HG03442 (cell line): ENCODE measurements at regions not wholly inside any gene's neighbourhood (a gene's known extent, or its start where the extent isn't known, plus 50 kb on each side); places are given as distances from the start of the nearest gene placed in this dataset.
"Not testable (repeated sequence)": the region's sequence is repeated elsewhere in the genome, so short reads cannot be mapped to it uniquely, and the experiment has no call there.

Source experiments
- ATAC-seq: cut with Tn5 transposase; IDR thresholded peaks from one replicate; pipeline ENCODE4 v1.9.1; 2021; ENCODE audit warnings: mild to moderate bottlenecking, moderate library complexity; ENCODE audit not compliant: unreplicated experiment

- ATAC-seq, result no peak
Measured at GRCh38 chr2:180618570-180618969, 361.8 kb upstream of the UBE2E3 start.

GRCh38 chr2:180614776-180615175, 365.6 kb upstream of the UBE2E3 start:
- ATAC-seq, result no peak

- no peak for ATAC-seq
Measured at GRCh38 chr2:180609626-180610340, 370.6 kb upstream of the UBE2E3 start.

GRCh38 chr2:180607514-180608049, 372.8 kb upstream of the UBE2E3 start:
- ATAC-seq, result no peak

GRCh38 chr2:180604077-180604476, 376.3 kb upstream of the UBE2E3 start:
- peak; percentile 76 for ATAC-seq

- ATAC-seq, result no peak
Measured at GRCh38 chr2:180601016-180601415, 379.4 kb upstream of the UBE2E3 start.

- ATAC-seq, result no peak
Measured at GRCh38 chr2:180599804-180600203, 380.6 kb upstream of the UBE2E3 start.

- ATAC-seq, result no peak
Measured at GRCh38 chr2:180597179-180597578, 383.2 kb upstream of the UBE2E3 start.

GRCh38 chr2:180596453-180596852, 384.0 kb upstream of the UBE2E3 start:
- ATAC-seq, result no peak

- ATAC-seq, result no peak
Measured at GRCh38 chr2:180591947-180592346, 388.5 kb upstream of the UBE2E3 start.

GRCh38 chr2:180591093-180591781, 389.2 kb upstream of the UBE2E3 start:
- ATAC-seq, result not testable (repeated sequence)

GRCh38 chr2:180583441-180584140, 396.8 kb upstream of the UBE2E3 start:
- no peak for ATAC-seq

GRCh38 chr2:180579388-180579787, 401.0 kb upstream of the UBE2E3 start:
- ATAC-seq, result no peak

GRCh38 chr2:180578441-180578840, 402.0 kb upstream of the UBE2E3 start:
- no peak for ATAC-seq

- no peak for ATAC-seq
Measured at GRCh38 chr2:180577567-180577966, 402.8 kb upstream of the UBE2E3 start.

- no peak for ATAC-seq
Measured at GRCh38 chr2:180573951-180574350, 406.5 kb upstream of the UBE2E3 start.

GRCh38 chr2:180572346-180572745, 408.1 kb upstream of the UBE2E3 start:
- ATAC-seq, result no peak

GRCh38 chr2:180571559-180571958, 408.8 kb upstream of the UBE2E3 start:
- ATAC-seq, result no peak

GRCh38 chr2:180570864-180571263, 409.5 kb upstream of the UBE2E3 start:
- no peak for ATAC-seq

GRCh38 chr2:180564051-180564450, 416.4 kb upstream of the UBE2E3 start:
- no peak for ATAC-seq

GRCh38 chr2:180562378-180562777, 418.0 kb upstream of the UBE2E3 start:
- ATAC-seq, result no peak

GRCh38 chr2:180559771-180560170, 420.6 kb upstream of the UBE2E3 start:
- ATAC-seq, result no peak
